ENCODE measurements at regions not wholly inside any gene's neighbourhood (a gene's known extent, or its start where the extent isn't known, plus 50 kb on each side); places are given as distances from the start of the nearest gene placed in this dataset.

DNA sequence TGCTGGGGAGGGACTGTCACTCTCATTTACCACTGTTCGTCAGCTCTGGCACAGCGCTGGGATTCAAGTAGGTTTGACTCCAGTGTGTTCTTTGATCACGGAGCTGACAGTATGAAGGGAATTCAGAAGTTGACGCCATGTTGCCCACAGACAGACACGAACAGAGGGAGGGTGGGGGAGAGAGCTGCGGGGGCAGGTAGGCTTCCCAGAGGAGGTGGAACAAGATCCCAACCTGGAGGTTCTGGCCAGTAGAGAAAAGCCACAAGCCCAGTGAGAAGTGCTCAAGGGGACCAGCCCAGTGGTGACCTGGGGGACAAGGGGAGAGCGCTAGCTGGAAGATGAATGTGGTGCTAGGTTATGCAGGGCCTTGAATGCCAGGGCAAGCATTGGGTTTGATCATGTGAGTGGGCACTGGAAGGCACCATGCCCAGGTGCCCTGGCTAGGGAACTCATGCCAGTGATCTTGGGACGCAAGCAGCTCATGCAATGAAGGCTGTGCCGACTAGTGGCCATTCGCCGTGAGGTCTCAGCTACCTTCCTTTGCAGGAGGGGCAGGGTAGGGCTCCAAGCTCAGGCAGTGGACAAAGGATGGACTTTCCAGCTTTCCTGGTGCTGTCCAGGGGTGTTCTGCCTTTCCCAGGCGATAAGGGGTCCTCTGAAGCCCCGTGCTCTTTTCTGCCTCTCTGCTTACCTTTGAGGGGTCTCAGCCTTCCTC lies 50.4 kb upstream of the APCDD1L start:
- no peak for DNase-seq (ENCODE audit: low spot score)
